COLO829 (cell line): ENCODE measurements at regions not wholly inside any gene's neighbourhood (a gene's known extent, or its start where the extent isn't known, plus 50 kb on each side); places are given as distances from the start of the nearest gene placed in this dataset.
A peak's percentile ranks its signal among the peaks of the same experiment; 100 is the strongest.

Experiments
- DNase-seq: peaks from one replicate; pipeline ENCODE4 v3.0.0; 2012; ENCODE audit warnings: low spot score

DNA sequence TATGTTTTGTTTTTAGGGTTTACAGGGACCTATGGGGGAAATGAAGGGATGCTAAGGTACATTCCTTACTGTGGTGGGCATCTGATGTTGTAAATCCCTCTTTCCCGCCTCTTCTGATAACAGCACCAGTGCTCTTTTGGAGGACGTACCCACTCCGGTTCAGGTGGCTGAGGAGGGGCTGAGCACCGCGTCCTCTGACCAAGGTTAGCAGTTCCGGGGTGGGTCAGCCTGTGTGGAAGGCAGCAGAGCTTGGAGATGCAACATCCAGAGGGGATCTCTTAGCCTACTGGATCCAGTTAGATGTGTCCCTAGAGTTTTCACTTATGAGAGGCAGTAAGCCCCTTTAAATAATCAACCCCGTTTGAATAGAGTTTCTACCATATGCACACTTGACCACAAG lies 135.3 kb upstream of the KCNG1 start:
- DNase-seq, result no peak

DNA sequence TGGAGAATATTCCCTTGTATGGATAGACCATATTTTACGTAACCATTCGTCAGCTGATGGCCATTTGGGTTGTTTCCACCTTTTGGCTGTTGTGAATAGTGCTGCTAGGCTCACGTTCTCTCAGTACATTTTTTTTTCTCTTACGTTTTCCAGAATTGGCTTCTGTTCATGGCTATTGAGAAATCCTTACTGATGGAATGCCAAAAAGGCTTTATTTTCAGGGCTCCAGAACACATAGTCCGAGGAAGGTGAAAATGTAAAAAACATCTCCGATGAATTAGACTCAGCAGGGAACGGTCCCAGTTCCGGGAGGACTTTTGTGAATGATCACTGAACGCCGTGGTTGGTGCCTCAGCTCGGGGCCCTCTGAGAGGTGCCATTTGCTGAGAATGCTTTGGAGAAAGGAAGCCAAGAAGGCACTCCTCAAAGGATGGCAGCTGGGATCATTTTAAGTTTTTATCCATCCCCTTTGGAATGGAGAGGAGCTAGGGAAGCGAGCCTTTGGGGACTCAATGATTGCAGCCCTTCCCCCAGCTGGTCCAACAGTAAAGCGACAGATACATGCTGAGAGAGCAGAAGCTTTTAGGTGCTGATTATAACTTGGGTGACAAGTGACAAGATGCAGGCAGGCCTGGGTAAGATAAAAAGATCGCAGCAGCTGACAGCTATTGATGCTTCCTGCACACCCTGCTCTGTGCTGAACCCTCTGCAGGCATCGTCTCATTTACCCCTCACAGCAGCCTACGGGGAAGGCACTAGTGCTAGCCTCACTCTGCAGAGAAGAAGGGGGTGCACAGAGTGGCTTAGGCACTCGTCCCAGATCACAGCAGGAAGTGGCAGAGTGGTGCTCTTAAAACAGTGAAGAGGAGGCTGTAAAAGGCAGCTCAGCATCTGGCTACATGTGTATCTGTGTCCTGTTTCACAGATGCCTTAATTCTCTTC lies 133.4 kb upstream of the KCNG1 start:
- DNase-seq, result no peak

DNA sequence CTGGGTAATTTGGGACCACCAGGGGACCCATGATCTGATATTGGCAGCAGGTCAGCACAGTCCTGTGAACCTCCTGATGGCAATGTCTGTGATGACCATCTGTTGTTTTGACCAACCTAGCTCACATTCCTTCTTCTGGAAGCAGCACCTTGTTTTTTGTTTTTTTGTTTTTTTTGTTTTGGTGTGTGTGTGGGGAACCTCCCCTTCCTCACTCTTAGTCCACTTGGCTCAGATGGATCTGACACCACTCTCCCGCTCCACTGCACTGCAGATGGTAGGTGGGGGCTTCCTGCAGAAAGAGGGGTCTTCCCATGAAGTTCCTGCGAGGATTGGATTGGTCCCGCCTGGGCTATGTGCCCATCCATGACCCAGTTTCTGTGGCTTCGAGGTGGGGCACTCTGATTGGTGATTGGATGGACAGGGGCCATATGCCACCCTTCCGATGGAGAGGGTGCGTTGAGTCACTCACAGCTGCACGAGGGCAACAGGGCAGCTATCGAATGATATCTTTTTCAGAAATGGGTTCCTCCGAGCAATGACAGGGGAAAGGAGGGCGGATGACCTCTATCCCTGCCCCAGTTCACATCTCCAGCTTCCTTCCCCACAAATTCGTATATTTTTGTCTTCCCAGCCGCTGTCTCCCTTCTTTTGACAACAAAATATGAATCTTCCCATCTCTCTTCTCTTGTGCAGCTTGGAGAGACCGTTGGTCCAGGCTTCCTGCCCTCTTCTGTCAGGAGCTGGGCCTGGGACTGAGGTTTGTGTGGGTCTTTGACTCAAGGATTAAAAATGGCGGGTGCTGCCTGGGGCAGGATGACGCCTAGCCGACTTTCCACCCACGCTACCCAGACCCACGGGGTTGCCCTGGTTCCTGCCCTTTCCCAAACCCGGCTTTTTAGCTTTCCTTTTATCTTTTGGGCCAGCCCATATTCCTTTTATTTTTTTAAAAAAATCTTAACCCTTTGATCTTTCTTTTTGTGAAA lies 132.1 kb upstream of the KCNG1 start:
- no peak for DNase-seq

DNA sequence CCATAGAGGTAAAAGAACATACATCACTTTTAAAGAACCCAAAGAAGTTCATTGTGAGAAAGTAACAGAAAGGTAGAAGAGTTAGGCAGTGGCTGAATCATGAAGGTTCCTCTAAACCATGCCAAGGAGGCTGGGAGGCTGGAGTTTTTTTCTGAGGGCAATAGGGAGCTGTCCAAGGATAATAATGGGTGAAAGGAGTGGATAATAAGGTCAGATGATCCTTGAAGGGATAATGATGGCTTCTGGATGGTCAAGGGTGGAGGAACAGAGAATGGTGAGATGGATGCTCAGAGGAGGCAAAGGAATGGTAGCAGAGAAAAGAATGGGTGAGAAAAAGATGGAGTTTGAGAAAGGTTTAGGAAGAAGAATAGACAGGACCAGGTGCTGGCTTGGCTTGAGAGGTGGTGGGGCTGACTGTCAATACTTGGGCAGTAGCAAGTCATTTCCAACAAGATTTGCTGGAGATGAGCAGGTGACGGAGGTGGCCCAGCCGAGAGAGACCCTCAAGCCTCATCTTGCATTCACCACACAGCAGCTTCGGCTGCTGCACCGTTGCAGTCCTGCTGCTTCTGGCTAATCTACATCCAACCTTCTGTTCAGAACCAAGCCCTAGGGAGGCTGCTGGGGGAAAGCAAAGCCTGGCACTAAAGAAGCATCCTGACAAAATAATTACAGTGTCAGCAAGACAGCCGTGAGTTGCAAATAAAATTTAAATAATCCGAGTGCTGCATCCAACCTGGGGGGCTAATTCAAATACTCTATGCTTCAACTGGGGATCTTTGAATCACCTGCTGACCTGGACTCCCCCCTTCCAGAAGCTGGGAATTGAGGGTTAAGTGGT lies 131.2 kb upstream of the KCNG1 start:
- no peak for DNase-seq

DNA sequence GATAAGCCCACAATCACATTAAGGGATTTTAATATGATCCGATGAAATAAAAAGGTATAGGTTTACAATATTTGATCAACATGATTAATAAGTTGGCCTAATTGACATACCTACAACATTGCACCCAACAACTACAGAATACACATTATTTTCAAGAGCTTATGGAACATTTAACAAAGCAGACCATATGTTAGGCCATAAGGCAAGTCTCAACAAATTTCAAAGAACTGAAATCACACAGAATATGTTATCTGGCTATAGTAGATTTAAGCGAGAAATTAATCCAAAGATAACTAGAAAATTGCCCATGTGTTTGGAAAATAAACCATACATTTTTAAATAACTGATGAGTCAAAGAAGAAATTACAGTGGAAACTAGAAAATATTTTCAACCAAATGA lies 126.0 kb upstream of the KCNG1 start:
- no peak for DNase-seq

DNA sequence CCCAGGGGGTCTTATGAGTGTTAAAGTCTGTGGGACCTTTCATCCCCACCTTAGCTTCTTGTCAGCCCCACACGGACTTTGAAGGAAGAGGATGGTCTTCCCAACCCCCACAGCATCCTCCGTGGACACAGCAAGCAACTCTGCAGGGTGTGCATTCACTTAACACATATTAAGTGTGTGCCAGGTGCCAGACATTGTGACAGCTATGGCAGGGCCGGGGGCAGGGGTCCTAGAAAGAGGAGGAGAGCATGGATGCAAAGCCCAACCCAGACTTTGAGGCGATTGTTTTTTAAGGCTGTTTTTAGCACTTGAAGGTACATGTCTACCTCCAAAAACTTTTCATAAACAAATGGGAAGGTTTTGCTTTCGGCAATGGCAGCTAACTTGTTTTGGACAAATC lies 121.6 kb upstream of the KCNG1 start:
- DNase-seq, result no peak

DNA sequence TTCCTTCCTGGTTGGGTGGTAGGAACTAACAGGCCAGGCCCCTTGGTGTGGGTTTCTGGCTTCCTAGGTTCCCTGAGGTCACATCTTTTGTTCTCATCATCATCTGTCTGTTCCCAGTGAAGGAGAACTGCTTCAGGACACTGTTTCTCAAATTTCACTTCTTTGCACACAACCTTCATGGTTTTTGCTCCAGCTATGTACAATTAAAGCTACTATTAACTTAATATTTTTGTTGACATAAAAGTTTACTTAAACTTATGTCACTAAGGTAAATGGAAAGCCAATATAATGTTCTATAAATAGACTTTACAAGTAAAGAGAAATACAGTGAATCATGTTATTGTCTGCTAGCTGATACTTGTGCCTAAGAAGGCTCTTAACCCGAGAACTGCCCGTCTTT lies 120.7 kb upstream of the KCNG1 start:
- DNase-seq, result no peak

DNA sequence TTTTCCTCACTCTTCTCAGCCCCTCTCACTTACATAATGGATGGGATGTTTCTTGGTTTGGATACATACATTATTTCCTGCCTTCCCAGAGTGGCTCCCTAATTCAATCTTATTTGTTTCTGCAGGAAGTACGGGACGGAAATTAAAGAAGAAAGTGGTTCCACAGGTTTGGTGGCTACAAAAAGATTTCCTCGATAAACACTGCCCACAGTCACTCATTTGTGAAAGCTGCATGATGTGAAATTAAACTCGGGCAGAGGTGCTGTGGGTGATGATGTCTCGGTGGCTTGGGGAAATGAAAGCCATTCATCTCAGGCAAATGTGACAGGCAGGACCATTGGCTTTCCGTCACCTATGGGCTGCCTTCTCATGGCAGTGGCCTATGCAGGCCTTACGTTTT lies 119.5 kb upstream of the KCNG1 start:
- no peak for DNase-seq

DNA sequence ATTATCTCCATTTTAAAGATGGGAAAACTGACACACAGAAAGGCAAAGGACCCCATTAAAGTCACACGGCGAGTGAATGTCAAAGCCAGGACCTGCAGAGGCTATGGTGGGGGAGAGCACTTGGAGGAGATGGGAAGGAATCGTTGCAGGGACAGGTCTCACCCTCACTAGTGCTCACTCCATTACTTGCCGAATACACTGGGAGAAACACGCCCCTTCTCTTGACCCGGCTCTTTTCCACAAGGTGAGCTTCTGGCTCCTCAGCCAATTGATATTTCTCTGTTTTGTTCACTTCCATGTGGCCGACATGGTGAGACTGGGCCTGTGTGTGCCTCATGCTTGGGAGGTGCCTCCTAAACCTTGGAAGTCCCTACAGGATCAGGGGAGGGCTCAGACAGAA lies 117.8 kb upstream of the KCNG1 start:
- no peak for DNase-seq

DNA sequence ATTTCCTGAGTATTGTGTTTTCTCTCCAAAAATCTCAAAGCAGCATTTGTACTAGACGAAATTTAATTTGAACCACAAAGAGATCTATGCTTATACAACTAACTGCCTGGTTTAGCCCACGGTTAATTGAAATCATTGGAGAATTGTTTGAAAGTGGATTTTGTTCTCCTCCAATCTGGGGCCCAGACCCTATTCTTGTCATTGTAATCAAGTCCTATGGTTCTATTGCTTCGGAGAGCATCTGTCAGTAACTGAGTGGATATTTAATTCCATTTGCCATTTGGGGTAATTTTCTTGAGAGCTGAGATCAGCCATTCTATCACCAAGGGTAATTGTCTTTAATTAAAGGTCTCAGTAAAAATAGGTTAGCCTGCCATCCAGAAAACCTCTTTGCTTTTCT lies 117.0 kb upstream of the KCNG1 start:
- DNase-seq, result no peak

DNA sequence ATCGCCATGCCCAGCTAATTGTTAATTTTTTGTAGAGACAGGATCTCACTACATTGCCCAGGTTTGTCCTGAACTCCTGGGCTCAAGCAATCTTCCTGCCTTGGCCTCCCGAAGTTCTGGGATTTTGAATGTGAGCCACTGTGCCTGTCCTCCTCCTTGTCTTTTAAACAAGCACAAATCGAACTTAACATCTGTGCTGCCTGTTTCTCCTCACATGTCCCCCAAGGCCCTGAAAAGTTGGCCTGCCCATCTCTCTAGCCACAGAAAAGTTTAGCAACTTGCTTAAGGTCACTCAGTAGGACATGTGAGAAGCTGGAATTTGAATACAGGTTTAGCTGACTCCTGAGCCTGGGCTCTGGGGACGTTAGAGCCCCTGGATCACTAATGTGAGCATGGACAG lies 115.7 kb upstream of the KCNG1 start:
- DNase-seq, result no peak

DNA sequence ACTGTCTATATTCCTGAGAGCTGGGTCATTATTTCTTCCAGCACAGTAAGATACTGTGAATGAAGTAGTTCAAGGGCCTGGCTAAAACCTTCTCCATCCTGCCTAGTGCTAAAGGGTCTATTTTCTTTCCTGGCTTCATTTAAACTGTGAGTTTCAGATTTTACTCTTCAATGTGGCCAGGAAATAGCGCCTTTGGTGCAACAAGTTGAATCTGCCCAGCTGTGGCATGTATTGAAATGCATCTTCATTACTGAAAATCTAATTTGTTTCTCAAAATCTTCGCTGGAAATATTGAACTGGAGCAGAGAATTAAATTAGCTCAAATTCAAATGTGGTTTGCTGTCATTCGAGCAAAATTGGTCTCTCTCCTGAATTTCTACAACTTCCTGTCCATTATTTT lies 114.6 kb upstream of the KCNG1 start:
- DNase-seq, result no peak

DNA sequence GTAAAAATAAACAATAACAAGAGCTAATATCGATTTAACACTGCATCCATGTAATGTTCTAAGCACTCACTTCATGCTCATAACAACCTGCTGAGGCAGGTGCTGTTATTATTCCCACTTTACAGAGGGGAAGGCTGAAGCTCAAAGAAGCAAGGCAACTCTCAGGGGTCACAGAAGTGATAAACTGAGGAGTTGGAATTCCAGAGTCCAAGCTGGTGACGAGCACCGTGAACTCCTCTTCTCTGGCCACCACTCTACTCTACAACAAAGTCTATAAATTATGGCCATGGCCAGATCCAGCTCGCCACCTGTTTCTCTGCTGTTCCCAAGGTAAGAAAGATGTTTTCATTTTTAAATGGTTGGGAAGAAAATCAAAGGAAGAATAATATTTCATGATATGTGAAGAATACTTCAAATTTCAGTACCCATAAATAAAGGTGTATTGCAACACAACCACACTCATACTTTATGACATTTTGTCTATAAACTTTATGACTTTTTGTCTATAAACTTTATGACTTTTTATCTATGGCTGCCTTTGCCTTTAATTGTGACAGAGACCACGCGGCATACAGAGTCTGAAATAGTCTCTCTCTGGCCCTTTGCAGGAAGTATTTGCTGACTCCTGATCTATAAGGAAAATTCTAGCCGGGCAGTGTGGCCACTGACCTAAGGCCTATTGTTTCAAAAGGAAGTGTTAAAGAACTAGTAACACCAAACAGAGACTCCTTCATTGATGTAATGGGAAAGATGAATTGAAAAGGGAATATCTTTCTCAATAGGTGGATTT lies 113.2 kb upstream of the KCNG1 start:
- DNase-seq, result no peak

DNA sequence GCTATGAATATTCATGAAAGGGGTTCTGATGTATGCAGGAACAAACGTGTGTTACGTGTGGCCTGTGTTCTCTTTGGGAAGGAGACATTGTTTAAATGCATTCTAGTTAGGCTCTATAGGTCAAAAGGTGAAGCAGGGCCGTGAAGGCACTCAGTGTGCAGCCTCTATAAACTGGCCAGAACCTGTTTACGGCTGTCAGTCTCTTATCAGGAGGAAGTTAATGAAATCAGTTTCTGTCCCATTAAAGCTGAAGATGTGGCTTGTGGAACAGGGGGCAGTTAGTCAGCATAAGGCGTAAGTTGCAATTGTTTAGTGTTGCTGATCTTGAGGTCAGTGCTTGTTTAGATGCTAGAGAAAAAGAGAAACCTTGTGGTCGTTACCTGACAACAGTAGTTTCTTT lies 111.5 kb upstream of the KCNG1 start:
- no peak for DNase-seq

DNA sequence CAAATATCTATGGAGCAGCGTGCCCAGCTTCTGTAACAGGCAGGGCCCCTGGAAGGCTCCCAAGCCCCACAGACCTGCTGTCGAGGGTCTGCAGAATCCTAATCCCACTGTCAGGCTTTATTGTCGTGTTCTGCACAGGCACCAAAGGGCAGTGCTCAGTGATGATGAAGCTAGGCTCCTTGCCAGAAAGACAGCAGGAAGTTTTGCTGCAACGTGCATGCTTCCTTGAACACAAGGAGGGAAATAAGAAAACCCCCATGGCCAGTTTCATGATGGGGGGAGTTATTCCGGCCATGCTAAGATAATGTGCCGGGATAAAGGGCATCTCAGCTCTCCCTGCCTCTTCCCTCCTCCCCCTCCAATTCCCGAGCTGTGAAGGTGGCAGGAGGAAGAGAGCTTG lies 109.4 kb upstream of the KCNG1 start:
- DNase-seq, result no peak

DNA sequence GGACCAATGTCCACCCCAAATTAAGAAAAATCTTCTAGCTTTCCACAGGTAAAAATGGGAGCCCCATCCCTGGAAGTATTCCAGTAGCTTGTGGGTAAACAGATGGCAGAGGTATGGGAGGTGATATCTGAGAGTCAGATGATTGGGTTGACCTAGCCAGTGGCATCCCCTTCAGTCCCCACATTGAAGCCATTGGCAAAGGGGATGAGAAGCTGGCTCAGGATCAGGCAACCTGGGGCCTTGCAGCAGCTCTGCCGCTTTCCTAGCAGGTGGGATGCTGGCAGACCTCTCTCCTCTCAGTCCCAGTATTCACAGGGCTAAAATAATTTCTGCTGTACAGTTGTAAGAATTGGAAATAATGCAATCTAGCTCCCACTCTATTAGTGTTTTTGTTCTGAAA lies 108.9 kb upstream of the KCNG1 start:
- DNase-seq, result no peak

DNA sequence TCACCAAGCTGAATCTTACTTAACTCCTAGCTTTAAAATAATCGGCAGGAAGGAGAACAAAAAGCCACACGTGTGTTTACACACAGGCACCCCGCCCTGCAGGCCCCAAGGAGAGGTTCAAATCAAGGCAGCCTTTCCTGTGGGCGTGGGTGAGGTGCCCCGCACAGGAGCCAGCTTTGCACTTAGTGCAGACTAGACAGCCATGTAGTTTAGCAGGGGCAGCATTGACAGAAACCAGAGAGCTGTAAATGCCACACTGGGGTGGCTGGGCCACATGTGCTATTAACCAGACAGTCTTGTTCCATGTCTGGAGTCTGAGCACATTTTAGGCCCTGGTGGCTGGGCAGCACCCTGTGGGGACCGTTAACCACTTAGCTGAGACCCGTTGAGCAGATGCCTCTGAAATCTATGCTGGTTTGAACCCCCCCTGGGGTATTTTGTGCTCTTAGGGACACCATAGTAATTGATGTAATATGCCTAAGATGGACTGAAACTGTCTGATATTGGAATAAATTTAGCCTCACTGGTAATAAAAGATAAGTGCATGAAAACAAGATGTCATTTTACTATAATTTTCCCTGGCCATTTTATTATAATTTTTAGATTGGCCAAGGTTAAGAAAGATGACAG lies 106.4 kb upstream of the KCNG1 start:
- DNase-seq, result no peak

DNA sequence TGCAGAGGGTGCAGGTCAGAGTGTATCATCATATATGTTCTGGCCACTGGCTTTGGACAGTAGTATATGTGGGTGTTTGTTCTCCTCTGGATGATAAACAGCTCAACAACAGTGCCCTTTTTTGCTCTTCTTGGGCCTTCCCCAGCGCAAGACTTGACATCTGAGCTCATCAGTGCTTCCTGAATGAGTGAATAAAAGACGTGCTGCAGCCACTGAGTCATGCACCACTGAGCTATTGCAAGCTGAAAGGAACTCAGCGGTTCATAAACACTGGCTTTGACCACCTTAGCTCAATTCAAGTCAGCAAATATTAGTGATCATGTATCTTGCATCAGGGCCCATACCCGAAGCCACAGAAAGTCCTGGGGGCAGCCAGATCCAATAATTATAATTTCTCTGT lies 105.3 kb upstream of the KCNG1 start:
- peak; percentile 75 for DNase-seq

DNA sequence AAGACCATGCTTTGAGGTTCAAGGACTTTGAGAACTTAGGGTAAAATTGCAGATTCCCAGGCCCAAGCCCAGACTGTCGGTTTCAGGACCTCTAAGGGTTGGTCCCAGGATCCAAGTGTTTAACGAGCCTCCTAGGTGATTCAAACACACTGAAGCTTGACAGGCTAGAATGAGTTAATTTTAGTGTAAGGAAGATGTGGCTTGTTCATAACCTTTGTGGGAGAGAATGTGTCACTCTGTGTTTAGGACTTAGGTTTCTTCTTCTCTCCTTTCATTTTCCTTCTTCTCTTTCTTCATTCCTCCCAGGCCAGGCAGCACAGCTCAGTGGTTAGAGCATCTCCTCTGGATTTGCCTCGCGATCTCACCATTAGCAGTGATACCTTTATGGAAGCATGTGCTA lies 104.8 kb upstream of the KCNG1 start:
- DNase-seq, result no peak

DNA sequence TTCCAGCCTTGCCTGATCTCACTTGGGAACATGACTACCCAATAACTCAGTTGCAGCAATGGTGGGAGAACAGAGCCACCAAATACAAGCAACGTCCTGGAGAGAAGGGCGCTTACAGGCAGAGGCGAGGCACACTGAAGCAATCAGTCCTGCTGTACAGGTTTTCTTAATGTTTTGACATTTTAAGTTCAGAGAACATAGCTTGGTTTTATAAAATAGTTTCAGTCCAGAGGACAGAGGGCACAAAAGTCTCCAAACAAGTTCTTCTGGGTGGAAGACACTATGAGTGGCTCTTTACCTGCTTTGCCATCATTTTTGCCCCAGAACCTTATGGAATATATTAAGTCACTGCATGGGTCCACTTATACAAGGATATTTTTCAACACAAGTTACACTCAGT lies 103.4 kb upstream of the KCNG1 start:
- no peak for DNase-seq

DNA sequence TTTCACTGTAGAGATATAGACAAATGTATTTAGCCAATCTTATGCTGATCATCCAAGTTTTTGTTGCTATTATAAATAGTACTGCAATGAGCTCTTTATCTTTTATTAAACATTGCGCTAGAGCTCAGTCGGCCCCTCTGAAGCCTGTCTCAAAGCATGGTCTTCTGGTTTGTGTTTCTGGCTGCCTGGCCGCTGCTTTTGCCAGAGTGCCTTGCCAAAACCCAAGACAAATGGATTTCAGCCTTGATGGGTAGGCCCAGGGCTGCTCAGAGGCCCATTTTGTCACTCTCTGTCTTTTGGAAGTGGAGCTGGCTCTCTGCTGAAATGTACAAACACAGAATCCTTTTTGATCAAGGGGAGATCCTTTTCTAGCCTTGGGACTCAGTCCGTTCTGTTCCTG lies 102.9 kb upstream of the KCNG1 start:
- DNase-seq, result no peak
